NK-92 treated with Interleukin-12 subunit alpha and Interleukin-12 subunit beta, amount 100 ng/mL, for 24 hours (cell line): ENCODE measurements at regions not wholly inside any gene's neighbourhood (a gene's known extent, or its start where the extent isn't known, plus 50 kb on each side); places are given as distances from the start of the nearest gene placed in this dataset.
A peak's percentile ranks its signal among the peaks of the same experiment; 100 is the strongest.
"Not testable (repeated sequence)": the region's sequence is repeated elsewhere in the genome, so short reads cannot be mapped to it uniquely, and the experiment has no call there.

Source experiments
- DNase-seq: peaks from one replicate; lab custom pipeline; 2025; lab: John Stamatoyannopoulos, UW

DNA sequence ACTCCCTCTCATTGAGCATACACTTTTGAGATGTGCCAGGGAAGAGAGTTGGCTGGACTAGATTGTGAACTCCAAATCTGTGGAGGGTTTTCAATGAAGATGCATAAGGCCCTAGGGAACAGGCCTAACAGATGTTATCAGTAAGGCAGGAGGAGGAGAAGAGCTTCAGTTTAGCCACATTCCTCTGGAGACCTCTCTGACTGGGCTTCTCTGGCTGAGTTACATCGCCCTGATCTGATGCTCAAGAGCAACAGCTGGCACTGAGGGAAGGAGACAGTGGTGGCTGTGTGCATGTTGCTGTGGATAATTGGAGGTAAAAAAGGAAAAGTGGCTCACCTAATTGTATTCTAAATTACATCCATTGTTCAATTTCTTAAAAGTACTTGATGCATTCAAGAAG, 206.4 kb upstream of the CFAP20DC start:
- DNase-seq = no peak

DNA sequence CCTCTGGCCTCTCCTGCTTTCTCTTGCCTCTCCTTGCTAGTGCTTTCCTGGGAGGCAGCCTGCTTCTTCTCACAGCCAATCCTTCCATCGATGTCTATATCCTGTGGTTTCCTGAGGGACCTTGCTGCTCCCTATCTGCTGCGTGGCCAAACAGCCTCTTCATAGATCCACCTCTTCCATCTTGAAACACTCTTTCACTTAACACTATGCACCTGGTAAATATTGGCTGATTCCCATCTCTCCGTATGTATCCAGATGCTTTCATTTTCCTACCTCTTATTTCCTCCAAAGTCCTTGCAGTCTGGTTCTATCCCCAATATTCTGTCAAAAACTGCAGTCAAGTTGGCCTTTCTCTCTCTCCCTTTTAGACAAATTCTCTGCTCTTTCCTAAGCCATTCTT, 205.2 kb upstream of the CFAP20DC start:
- DNase-seq = no peak

- no peak for DNase-seq
Measured at GRCh38 chr3:59254433-59254832, 204.6 kb upstream of the CFAP20DC start.

- no peak for DNase-seq
Measured at GRCh38 chr3:59253523-59253922, 203.7 kb upstream of the CFAP20DC start.

DNA sequence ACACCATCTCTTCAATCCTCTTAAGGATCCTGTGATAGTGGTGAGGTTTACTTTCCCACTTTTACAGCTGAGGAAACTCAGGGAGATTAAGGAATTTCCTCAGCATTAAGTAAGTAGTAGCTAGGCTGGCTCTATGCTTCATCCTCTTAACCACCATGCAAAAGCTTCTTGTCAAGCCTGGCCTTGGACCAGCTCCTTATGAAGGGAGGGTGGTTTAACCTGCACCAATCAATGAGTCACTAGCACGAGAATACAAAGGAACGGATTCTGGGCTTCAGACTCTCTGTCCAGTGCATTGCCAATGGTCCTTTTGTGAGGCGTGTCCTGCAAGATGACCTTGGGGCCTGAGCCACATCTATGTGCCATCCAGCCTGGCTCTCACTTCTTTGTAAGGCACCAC, 202.0 kb upstream of the CFAP20DC start:
- DNase-seq = no peak

- no peak for DNase-seq
Measured at GRCh38 chr3:59250600-59250999, 200.8 kb upstream of the CFAP20DC start.

DNA sequence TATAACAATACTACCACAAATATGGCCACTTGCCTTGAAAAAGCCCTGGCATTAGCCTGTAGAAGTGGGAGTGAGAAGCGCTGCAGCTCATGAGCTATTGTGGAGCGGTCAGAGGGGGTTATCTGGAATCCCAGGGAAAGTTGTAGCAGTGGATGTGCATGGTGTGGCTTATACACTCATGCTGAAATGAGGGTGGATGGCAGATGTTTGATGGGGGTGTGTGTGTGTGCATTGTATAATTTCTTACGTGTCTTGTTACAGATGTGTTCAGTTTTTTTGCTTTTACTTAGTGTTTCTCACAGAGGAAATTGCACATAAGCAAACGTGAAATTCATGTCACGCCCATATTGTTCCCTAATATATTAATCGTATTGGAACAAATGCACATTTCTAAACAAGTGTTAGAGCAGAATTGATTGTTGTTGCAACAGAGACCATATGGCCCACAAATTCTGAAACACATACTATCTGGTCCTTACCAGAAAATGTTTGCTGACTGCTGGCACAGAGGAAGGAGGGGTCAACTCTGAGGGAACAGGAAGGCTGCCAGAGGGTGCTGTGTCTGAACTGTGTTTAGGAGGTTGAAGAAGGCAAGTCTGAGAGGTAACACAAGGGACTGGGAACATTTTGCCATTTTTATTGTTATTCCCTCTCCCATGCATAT, 200.0 kb upstream of the CFAP20DC start:
- no peak for DNase-seq

- no peak for DNase-seq
Measured at GRCh38 chr3:59249004-59249403, 199.2 kb upstream of the CFAP20DC start.

- DNase-seq = no peak
Measured at GRCh38 chr3:59247402-59247841, 197.6 kb upstream of the CFAP20DC start.

- DNase-seq = no peak
Measured at GRCh38 chr3:59246719-59247401, 197.0 kb upstream of the CFAP20DC start.

DNA sequence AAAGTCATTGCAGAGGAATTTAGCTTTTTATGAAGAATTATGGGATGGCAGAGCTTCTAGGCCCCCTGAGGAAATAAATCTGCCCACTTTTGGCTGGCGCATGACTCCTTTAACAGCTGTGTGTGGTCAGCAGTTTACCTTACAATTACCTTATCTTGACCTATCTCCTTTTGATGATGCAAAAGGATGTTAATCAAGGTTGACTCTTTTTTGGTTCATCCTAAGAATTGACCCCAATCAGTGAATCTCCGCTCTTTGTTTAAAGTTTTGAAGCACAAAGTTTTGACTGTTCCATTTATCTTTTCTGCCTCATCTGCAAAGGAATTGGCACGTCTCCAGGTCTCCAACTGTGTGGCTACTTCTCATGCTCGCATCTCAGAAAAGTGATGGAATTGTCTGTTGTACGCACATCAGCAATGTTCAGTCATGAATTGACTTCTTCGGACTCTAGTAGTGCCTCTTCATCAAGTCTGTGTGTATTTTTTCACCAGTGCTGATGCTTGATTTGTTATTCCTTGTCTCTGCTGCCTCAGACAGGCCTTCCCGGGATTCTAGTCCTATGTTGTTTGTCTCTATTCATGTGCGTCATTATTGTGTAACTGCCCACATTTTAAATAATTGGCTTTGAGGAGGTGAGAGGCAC, 196.2 kb upstream of the CFAP20DC start:
- DNase-seq = no peak

- DNase-seq = no peak
Measured at GRCh38 chr3:59245300-59245858, 195.6 kb upstream of the CFAP20DC start.

DNA sequence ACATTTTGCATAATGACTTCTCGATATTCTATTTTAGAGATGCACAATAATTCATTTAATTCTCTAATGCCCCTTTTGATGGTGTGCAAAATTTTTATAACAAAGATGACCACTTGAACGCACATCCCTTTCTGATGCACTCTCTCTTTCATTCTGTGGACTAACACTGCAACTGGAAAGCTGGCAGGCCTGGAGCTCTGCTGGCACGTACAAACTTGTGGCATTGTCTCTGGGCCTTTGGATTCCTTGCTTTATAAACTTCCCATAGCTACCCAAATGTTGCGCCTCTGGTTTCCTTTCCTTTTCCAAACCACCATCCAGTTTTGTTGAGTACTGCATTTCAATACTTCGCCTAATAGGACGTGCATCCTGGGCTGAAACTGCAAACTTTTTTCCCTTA, 194.5 kb upstream of the CFAP20DC start:
- DNase-seq = no peak

DNA sequence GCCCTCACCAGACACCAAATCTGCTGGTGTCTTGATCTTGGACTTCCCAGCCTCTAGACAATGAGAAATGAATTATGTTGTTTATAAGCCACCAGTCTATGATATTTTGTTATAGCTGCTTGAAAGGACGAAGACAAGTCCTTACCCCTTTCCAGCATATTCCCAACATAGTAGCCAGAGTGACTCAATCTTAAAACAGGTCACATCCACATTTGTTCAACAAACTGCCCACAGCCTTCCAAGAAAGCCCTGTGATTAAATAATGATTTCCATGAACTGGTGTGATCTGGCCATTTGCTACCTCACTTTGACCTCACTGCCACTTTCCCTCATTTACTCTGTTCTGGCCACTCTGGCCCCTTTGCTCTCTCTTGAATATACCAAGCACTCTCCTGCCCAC, 193.7 kb upstream of the CFAP20DC start:
- no peak for DNase-seq

DNA sequence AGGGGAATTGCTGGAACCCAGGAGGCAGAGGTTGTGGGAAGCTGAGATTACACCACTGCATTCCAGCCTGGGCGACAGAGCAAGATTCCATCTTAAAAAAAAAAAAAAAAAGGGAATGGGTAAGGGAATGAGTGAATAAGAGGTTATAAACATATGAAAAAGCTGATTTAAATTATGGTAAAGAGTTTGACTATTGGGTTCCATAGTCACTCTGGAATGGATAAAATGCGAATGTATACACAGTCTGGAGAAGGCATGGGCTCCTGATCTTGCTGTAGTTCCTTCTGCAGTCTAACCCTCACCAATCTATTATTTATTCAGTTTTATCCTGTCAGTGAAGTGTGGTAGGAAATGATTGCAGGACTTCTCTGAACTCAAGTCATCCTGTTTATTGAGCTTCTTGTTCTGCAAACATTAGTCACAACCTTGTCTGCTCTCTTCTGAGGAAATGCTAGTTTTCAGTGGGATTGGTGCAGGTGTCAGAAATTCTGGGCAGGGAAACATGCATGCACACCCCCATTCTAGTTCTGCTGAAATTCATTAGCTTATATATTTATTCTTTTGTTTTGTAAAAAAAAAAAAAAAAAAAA, 190.9 kb upstream of the CFAP20DC start:
- no peak for DNase-seq

DNA sequence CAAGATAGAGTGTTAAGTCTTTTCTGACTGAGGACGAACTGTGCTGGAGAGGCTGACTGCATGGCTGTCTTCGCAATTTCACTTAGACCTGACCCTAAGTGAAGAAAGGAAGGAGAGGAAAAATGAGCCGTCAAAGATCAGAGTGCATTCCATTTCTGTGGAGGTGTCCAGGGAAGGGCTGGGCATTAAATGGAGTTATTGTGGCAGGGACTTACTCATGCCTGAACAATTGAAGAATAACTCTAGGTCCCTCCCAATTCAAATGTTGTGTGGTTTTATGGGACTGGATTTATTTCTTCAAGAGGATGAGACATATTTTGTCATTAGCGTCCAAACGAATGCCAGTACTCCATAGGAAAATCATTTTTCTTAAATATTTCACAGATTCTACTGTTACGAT, 187.3 kb upstream of the CFAP20DC start:
- DNase-seq = no peak

DNA sequence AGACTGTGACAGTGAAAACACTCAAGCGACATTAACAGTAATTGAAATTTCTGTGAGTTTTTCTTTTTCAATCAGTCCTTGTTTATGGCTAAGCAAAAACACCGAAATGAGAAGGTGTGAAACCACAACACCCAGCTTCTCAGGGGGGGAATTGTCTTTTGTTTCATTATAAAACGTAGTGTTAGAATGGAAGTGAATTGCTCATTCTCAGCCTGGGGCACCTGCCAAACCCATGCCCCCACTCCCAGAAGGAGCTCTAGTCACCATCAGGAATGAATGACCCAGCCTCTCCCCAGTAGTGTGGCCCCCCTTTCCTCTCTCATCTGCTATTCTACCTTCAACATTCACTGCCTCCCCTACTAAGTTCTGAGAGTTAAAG, 185.8 kb upstream of the CFAP20DC start:
- DNase-seq = peak; percentile 16

DNA sequence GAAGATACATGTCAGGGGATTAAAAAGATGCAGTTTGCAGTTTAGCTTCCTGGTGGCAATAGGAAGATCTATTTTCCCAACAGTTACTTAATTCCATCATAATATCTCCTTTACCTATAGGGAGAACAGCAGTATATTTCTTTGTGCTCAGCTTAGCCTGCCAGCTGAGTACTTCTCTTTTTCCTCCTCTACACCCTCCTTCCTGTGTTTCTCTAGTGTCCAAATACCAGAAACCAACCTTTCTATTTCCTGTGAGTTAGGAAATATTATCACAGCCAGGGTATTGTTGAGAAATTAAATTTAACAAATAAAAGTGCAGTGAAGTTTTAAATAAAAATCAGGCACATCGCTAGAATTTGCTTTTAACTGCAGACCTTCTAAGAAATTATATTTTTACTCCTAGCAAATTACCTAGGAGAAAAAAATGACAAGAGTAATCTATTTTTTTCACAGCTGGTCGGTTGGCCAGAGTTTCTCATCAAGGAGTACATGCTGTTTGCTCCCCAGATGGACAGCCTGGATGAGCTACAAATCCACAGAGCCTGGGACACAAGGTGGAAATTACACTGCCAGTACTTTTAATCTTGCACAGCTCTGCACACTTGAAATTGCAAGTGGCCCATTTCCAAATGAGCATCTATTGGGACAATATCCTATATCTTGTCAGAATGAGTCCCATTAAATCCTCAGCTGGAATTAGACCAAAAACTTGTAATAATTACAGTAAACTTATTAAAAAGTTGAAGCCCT, 185.2 kb upstream of the CFAP20DC start:
- no peak for DNase-seq

DNA sequence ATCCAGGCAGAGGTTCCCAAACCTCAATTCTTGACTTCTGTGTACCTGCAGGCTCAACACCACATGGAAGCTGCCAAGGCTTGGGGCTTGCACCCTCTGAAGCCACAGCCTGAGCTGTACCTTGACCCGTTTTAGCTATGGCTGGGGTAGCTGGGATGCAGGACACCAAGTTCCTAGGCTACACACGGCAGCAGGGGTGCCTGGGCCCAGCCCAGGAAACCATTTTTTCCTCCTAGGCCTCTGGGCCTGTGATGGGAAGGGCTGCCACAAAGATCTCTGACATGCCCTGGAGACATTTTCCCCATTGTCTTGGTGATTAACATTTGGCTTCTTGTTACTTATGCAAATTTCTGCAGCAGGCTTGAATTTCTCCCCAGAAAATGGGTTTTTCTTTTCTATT, 180.6 kb upstream of the CFAP20DC start:
- DNase-seq = not testable (repeated sequence)

- no peak for DNase-seq
Measured at GRCh38 chr3:59213860-59214259, 164.0 kb upstream of the CFAP20DC start.

DNA sequence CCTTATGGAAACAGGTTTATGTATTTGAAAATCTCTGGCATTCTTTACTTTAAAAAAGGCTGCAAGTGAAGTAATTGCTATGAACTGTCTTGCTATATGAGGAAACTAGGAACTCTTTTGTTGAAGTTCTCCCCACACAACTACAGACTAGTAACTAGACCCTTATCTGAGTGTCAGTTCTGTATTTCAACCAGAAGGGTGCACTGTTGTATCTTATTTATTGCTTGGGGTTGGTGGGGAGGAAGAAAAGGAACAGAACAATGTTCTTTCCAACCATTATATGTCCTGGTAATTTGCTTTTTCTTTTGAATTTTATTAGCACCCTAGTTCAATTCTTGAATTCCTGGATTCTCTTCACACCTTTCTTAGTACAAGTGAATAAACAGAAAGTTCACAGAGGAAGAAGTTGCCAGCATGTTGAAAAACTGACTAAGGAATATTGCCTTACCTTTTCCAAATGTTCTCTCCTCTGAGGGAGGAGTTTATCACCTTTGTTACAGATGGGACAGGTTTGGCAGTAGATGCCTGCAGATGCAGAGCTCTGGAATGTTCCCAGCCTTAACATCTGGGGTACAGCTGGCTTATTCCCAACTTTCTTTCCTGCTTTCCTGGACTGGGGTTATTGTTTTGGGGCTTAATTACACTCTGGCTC, 162.4 kb upstream of the CFAP20DC start:
- DNase-seq = no peak
